NCI-H128 (cell line): ENCODE measurements at regions not wholly inside any gene's neighbourhood (a gene's known extent, or its start where the extent isn't known, plus 50 kb on each side); places are given as distances from the start of the nearest gene placed in this dataset.

Experiments
- DNase-seq: peaks from one replicate; lab custom pipeline; 2025; ENCODE audit not compliant: unreplicated experiment; lab: John Stamatoyannopoulos, UW

DNA sequence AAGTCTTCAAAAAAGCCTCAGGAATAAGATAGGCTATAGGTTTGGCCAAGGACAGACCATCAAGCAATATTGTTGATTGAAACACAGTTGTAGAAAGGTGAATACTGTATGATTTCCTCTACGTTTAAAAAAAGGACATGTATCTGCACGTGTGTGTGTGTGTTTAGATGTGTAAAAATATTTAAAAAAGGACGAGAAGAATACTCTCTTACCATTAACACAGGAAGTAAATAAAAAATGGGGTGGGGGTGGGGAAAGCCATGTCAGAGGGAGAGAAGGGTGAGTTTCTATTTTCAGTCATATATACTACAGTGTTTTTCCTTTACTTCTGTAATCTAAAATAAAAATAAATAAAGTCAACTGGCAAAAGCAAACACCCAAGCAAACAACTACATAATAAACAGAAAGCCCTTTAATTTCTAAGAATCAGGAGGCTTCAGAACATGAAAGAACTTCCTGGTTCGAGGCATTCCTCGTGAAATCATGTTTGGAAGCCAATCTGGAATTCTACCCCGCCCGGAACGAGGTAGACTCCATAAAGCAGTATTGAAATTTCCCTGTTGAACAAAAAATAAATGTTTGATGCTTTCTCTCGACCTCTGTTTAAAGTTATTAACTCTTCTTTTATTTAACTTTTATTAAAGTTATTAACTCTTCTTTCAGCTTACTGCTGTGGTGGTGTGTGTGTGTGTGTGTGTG, 158.1 kb upstream of the ZNF217 start:
- no peak for DNase-seq

DNA sequence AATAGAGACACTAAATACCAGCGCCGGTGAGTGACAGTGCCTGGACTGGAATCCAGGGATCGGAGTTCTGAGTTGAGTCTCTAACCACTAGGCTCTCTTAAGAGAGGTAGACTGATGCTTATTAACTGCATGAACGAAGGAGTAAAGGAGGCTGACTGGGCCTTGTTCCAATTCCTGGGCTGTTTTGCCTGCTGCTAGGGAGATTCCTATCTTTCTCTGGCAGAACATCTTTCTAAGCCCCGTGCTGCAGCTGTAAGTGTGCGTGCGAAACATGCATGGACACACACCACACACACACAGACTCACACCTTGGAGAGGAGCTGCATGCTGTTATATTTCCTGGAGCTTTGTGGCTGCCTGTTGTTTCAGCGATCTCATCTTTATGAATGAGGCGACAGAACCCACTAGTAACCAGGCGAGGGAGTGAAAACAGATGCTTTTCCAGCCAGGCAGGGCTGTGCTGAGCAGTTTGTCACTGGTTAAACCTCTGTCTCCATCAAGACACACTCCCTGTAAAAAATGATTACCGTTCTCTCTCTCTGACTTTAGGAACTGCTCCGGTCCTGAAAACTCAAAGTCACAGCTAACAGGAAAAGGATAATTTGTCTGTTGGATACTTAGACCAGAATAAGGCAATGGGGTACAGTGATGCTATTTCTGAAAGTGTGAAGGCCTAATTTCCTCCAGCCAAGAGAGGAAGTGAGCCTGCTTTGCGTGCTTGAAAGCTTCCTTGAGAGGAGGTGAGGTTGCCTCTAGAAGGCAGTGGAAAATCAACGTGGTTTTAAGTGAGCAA, 157.4 kb upstream of the ZNF217 start:
- DNase-seq, result no peak

DNA sequence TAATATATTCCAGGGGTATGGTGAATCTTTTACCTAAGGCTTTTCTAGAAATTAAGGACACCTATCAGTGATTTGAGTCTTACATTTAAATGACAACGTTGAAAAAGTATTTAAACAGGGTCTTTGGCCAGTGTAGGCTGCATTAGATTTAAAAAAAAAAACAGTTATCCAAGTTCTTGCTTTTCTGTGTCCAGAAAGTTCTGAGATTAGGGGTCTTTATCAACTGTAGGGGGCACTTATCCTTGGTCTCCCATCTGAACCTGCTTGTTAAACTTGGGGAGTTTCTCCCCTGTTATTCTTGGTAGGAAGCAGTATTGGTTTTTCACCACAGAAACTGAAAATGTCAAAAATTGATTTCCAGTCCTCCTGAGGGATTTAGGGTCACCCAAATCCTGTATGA, 155.9 kb upstream of the ZNF217 start:
- no peak for DNase-seq

DNA sequence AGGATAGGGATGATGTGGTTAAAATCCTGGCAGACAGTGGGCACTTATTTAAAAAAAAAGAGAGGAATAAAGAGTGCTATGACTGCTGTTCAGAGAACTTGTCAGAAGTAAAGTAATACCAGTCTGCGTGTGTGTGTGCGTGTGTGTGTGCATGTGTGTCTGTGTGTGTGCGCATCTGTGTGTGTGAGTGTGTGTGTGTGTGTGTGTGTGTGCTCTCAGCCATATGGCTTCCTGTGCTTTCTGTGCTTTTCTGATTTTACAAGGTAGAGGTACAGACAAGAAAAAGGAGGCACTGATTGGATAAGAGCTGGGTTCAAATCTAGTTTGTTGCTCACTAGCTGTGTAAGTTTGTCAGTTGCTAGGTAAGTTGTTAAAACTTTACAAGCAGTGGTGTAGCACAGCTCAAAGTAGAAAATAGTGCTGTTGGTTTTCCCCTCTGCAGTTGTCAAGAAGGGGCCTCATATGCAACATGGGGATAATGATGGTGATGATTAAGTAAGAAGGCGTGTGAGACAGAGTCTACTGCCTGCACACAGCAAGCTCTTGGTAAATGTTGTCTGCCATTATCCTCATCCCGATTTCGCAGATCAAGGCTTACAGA, 155.3 kb upstream of the ZNF217 start:
- DNase-seq, result no peak

DNA sequence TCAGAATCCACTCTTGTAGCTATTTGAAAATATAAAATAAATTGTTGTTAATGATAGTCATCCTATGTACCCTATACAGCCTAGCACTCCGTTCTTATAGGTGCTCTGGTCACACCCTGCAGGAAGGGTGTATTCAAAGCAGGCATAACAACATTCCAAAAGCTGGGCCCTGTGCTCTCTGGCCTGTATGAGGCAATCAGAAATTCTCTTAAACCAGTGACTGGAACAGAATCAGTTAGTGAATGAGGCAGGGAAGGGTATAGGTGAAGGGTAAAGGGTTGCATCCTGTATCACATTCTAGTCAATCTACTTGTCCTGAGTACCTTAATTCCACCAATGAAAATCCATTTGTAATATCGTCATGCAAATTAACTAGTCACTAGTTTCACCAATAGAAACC, 154.5 kb upstream of the ZNF217 start:
- no peak for DNase-seq

DNA sequence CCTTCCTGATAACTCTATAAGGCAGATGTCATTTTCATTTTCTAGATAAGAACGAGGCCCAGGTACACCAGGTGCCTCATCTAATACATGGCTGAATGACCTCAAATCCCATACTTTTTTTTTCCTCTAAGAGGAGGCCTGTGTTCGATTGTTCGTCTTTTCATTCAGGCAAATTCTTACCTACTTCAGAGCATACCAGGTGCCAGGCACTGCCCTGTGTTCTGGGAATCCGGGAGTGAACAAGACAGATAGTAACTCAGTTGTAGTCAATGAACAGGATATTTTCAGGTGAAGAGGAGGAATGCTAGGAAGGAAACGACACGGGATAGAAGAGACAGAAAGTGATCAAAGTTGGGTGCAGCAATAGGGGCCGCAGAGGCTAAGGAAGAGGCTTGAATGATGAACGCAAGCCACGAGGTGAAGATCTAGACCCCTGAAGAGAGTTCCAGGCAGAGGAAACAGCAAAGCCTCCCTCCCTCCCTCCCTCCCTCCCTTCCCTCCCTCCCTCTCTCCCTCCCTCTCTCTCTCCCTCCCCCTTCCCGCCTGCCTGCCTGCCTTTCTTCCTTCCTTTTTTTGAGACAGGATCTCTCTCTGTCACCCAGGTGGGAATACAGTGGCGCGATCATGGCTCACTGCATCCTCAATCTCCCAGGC, 150.1 kb upstream of the ZNF217 start:
- DNase-seq, result no peak

DNA sequence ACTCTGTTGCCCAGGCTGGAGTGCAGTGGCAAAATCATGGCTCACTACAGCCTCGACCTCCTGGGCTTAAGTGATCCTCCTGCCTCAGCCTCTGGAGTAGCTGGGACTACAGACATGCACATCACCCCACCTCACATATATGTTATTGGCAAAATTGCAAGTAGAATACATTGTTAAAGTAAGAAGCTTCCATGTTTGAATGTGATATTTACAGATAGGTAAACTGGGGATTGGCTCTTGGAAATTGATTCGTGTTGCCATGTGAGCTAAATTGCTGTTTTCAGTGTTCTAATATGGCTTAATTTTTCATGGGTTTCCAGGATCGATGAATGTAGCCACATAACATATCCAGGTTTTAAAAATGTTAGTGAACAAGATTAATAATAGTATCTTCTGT, 149.0 kb upstream of the ZNF217 start:
- no peak for DNase-seq

DNA sequence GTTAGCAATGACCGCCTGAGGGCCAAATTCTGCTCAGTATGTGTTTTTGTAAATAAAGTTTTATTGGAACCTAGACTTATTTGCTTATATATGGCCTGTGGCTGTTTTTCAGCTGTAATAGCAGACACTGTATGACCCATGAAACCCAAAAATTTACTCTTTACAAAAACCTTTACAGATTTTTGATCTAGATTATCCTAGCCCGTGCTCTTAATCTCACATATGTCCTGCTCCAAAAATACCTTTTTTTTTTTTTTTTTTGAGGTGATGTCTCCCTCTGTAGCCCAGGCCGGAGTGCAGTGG, 148.0 kb upstream of the ZNF217 start:
- DNase-seq, result no peak

DNA sequence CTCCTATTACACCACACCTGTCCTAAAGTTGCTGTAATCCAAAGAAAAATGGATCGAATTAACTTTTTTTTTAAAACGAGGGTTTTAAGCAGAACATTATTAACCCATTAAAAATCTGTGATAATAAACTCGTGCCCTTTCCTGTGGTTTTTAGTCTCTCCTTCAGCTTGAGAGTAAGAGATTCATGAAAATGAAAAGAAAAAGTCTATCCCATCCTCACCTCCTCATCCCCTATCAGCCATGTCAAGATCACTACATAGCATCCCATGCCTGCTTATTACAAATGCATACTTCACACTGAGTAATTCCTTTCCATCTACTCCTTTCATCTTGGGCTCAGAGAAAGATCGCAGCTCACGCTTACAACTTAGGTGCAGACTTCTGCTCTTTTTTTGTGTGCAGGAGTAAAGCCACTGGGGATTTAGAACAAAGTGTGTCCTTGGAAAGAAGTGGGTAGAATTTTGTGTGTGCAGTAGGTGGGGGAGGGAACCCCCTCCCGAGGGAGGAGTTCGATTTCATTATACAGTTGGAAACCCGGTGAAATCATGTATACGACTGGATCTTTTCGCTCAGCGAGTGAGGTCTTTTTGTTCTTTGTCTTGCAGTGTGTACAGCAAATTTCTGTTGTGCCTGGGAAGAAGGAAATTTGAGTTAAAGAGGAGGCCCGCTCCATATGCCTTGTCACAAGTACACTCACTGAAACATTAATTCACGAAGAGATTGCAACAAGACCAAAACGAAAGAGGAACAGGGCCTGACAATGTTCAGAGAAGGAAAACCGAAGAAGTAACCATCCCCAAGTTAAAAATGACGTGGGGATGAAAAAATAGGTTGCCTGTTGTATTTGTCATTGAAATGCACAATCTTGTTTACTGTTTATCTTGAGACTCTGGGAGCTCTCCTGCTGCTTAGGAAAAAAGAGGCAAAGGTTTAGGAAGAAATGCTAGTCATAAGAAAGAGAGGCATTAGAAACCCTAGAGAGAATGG, 146.5 kb upstream of the ZNF217 start:
- DNase-seq, result peak; percentile 65

DNA sequence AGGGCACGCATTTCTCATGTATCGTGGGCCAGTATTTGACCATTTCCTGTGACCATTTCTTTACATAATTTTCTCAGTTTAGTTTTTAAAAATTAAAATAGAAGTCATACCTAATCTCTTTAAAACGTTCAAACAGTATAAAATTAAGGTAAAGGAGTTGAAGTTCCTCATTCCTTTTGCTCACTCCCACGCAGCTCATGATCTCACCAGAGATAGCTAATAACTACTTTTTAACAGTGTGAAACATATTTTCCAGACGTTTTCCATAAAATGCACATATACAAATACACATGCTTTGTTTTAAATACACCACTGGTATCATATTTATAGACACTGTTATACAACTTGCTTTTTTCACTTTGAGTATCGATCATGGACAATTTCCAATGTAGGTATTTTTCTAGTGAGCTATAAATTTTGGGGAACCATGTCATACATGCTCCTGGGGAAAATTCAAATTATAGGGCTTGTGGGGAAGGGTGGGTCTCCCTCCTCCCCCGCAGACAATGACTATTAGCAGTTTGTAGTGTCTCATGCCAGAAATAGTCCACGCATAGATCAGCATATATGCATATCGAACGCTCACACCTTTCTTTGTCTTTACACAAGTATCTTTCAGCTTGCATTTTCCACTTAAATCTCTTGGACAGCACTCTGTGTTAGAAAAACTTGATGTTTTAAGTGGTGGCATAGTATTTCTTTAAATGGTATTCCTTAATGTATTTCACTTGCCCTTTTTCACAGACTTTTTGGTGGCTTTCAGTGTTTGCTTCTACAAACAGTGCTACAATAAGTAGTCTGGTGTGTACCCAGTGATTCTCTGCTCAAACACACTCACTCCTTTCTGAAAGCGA, 145.5 kb upstream of the ZNF217 start:
- no peak for DNase-seq

DNA sequence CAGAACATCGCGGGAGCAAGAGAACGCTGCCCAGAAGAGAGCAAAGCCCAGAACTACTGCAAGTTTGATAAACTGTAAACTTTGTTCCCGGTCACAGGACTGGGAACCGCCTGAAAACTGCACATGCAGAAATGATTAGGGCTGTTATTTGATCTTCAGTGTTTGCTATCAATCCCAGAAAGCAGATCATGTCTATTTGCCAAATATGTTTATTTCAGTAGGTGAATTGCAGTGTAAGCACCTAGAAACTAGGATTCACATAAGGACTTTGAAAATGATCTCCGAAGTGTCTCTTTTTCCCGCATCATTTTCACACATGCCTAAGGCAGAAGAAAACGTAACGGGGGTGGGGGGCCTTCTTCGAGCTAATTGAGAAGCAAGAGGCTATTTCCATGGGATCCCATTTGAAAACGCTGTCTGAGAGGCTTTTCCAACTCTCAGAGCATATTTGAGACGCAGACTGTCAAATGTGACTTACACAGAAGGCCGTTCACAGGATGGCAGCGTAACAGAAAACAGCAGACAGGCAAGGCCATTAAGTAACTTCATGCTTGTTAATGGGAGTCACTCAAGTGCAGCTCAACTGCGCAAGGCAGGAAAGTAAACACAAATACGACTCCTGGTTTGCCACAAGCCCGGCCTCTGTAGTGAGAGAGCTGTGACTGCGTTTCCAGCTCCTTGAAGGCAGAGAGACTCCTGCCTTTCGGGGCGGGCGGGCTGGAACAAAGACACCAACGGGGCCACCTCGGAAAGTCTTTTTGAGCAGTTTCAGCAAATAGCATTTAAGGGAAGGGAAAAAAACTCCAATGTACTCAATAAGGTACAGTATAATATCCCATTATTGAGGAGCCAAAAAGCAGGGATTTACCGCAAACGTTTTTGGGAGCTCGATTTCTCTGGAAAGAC, 144.7 kb upstream of the ZNF217 start:
- peak; percentile 91 for DNase-seq

DNA sequence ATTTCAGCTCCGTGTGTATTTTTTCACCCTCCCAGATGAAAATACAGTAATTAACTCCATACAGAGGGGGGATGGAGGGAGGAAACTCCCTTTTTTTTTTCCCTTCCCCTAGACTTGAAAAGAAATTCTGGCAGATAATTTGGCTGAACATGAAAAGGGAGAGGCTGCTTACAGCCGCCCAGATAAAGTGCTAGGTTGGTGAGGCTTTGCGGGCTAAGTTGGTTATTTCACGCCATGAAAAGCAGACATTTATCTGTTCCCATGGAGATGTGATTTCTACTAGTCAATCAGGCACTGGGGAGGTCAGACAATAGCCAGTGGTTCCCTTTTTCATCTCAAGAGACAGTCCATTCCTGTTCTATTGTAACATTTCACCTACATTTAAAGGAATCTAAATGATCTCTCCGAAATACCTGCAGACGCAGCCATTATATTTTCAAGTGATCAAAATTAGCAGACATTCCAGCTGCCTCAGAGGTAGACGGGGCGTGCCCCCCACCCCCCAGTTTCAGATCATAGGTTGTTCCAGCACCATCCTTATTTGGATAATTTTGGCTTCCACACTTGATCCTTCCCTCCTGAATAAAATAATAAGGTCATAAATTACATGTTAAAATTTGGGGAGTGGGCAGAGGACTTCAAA, 143.9 kb upstream of the ZNF217 start:
- DNase-seq, result no peak

DNA sequence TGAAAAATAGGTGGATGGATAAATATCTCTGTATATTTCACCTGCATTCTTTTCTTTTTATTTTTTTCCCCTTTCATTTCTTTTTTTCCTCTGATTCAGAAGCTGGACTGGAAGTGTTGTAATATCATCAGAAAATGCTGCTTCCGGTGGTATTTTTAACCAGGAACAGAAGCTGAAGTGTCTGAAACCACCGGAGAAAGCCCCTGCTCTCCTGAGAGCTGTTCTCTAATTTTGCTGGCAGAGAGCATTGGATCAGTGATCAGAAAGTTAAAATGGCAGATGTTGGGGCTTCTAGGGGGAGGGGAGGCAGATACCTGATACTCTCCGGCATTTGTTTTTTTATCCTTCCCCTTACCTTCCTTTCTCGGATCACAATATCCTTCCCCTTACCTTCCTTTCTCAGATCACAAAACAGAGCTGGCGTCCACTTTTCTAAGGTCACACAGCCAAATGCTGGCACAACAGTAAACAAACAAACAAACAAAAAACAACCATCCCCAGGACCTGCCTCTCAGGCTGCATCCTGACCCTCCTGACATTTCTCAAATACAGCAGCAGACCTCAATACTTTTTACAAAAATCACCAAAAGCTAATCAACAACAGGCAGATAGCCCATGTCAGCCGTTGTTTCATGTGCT, 143.2 kb upstream of the ZNF217 start:
- no peak for DNase-seq

DNA sequence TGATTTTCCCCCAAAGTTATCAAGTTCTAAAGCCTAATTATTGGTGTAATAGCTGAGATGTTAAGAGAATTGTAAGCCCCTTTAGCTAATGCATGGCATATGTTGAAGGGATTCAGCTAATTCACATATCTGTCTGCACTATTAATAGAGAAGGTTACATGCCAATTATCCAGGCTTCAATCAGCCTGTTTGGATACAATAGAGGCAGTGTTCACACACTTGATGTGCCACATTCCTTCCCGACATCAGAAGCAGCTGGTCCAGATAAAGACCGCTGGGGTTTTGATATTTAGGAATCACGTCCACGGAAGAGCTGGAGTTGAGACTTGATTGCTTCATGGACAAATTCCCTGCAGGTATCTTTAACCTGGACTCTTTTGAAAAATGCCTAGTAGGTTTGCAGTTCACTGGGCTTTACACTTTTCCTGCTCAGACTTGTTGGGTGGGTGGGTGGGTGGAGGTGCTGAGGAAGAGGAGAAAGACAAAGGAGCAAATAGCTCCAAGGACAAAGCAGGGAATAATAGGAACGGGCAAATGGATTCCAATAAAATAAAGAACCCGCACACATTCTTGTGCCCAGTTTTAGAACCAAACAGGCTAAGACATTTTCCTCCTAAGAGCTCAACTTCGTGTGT, 142.6 kb upstream of the ZNF217 start:
- no peak for DNase-seq

DNA sequence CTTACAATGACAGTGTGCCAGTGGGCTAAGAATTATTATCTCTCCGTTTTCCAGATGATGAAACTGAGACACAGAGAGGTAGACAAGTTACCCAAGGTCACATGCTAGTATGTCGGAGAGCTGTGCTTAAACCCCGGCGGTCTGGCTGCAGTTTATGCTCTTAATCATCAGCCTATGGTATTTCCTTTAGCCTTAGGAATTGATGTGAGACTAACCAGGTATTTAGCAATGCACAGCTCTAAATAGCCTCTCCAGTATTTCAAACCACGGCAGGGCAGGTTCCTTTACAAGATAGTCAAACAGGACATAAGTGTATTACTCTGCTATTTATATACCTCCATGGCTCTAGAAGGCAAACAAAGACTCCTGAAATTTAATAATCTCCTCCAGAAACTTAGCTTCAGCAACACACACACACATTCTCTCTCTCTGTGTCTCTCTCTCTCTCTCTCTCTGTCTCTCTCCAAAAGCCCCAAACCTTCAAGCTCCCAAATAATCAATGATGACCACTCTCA, 142.0 kb upstream of the ZNF217 start:
- no peak for DNase-seq

DNA sequence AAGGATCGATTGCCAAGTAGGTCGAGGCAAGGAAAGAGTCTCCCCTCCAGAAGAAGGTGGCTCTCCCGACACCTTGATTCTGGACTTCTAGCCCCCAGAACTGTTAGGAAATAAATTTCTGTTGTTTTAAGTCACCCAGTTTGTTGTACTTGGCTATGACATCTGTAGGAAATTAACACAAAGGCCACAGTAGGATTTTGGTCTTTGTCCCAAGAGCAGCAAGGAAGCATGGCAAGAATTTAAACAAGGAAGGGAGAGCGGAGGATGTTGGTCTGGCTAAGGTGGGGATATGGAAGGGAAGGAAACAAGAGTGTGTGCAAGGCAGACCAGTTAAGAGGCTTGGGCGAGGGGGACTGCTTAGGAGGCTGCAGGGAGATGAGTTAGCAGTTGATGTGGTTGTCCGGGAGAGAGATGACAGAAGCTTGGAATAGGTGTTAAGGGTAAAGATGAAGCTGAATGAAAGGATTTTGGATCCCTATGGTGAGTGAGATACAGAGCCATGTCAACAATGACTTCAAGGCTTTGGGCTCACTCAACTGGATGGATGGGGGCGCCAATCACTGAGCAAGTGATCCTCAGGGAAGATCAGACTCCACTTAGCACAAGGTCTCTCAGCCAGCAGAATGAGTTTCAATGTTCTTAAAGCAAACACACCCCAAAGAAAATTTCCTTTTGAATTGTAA, 140.5 kb upstream of the ZNF217 start:
- no peak for DNase-seq

DNA sequence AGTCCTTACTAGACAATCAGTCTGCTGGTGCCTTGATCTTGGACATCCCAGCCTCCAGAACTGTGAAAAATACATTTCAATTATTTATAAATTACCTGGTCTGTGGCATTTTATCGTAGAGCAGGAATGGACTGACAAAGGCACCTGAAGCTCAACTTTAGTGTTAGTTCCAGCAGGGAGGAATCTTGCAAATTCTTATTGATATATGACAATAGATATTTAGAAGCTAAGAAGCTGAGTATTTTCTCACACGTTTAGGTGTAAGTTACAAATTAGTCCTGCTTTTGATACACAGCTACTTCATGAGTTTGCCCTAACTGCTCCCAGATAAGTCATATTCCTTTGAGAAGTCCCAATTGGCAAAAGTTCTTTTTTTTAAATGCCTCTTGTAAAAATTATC, 138.0 kb upstream of the ZNF217 start:
- no peak for DNase-seq
